GM12891 (cell line): ENCODE measurements at regions not wholly inside any gene's neighbourhood (a gene's known extent, or its start where the extent isn't known, plus 50 kb on each side); places are given as distances from the start of the nearest gene placed in this dataset.

Experiments
- DNase-seq: peaks from one replicate; pipeline ENCODE4 v3.0.0; 2011; ENCODE audit warnings: low spot score; ENCODE audit not compliant: insufficient read length
- FAIRE-seq: peaks from 2 replicates; lab custom pipeline; 2011; peaks lifted over from hg19 to GRCh38; lab: Jason Lieb, UNC
- PAX5 ChIP-seq: IDR thresholded peaks from 2 replicates; pipeline ENCODE4 v1.6.1; 2011; ENCODE audit warnings: low read length, moderate library complexity, mild to moderate bottlenecking; ENCODE audit not compliant: insufficient read depth, severe bottlenecking
- POLR2A ChIP-seq: IDR thresholded peaks from 2 replicates; pipeline ENCODE4 v1.6.1; 2011; ENCODE audit warnings: low read depth, low read length, control low read depth
- POLR2AphosphoS5 ChIP-seq: IDR thresholded peaks from 2 replicates; pipeline ENCODE4 v1.6.1; 2011; ENCODE audit warnings: low read depth, low read length, control low read depth
- POU2F2 ChIP-seq: IDR thresholded peaks from 2 replicates; pipeline ENCODE4 v1.6.1; 2011; ENCODE audit warnings: low read depth, mild to moderate bottlenecking, control low read depth, low read length, moderate library complexity
- SPI1 ChIP-seq: IDR thresholded peaks from 2 replicates; pipeline ENCODE4 v1.6.1; 2011; ENCODE audit warnings: low read depth, low read length, control low read depth
- TAF1 ChIP-seq: IDR thresholded peaks from 2 replicates; pipeline ENCODE4 v1.6.1; 2011; ENCODE audit warnings: low read depth, low read length, control low read depth

- FAIRE-seq (no peak), DNase-seq (no peak)
- no peak for TF ChIP-seq POLR2AphosphoS5
- TF ChIP-seq SPI1 = no peak
- no peak for TF ChIP-seq TAF1
- no peak for TF ChIP-seq POLR2A
- no peak for TF ChIP-seq PAX5
- no peak for TF ChIP-seq POU2F2
These were observed 172.0 kb upstream of the CMC1 start for GRCh38 chr3:28069438-28069837.

GRCh38 chr3:28076246-28076645 is 165.2 kb upstream of the CMC1 start:
- DNase-seq = no peak
- FAIRE-seq = no peak
- TF ChIP-seq POU2F2 (no peak), SPI1 (no peak), POLR2AphosphoS5 (no peak), PAX5 (no peak), TAF1 (no peak), POLR2A (no peak)

- TF ChIP-seq POLR2AphosphoS5 = no peak
- TF ChIP-seq POLR2A = no peak
- no peak for TF ChIP-seq POU2F2
- no peak for TF ChIP-seq PAX5
- DNase-seq (no peak), FAIRE-seq (no peak)
These were observed 163.8 kb upstream of the CMC1 start for GRCh38 chr3:28077572-28077971.

GRCh38 chr3:28078536-28078935 is 162.9 kb upstream of the CMC1 start:
- no peak for FAIRE-seq
- no peak for DNase-seq
- TF ChIP-seq SPI1 = no peak
- no peak for TF ChIP-seq PAX5

- DNase-seq = no peak
- no peak for TF ChIP-seq POU2F2
- TF ChIP-seq POLR2A = no peak
- TF ChIP-seq PAX5 = no peak
- TF ChIP-seq TAF1 = no peak
- no peak for TF ChIP-seq SPI1
- FAIRE-seq = no peak
These were observed 160.7 kb upstream of the CMC1 start for GRCh38 chr3:28080716-28081115.

GRCh38 chr3:28081533-28081947 is 159.9 kb upstream of the CMC1 start:
- FAIRE-seq = no peak
- no peak for DNase-seq
- TF ChIP-seq POLR2AphosphoS5 (no peak), SPI1 (no peak), TAF1 (no peak), POLR2A (no peak), POU2F2 (no peak), PAX5 (no peak)

GRCh38 chr3:28087591-28087990 is 153.8 kb upstream of the CMC1 start:
- TF ChIP-seq PAX5 = no peak
- no peak for TF ChIP-seq SPI1
- TF ChIP-seq TAF1 = no peak
- no peak for TF ChIP-seq POLR2A
- TF ChIP-seq POU2F2 = no peak
- TF ChIP-seq POLR2AphosphoS5 = no peak
- DNase-seq (no peak), FAIRE-seq (no peak)

- TF ChIP-seq PAX5 (no peak), POU2F2 (no peak), POLR2AphosphoS5 (no peak), TAF1 (no peak), SPI1 (no peak), POLR2A (no peak)
- no peak for FAIRE-seq
- no peak for DNase-seq
These were observed 152.4 kb upstream of the CMC1 start for GRCh38 chr3:28088811-28089526.

- TF ChIP-seq POLR2A (no peak), PAX5 (no peak), POLR2AphosphoS5 (no peak), TAF1 (no peak), SPI1 (no peak), POU2F2 (no peak)
- FAIRE-seq (no peak), DNase-seq (no peak)
These were observed 151.9 kb upstream of the CMC1 start for GRCh38 chr3:28089527-28089897.

GRCh38 chr3:28099296-28099695 is 142.1 kb upstream of the CMC1 start:
- TF ChIP-seq POLR2A = no peak
- TF ChIP-seq PAX5 = no peak
- TF ChIP-seq SPI1 = no peak
- TF ChIP-seq TAF1 = no peak
- TF ChIP-seq POU2F2 = no peak
- TF ChIP-seq POLR2AphosphoS5 = no peak
- FAIRE-seq = no peak
- DNase-seq = no peak

- TF ChIP-seq SPI1 (no peak), PAX5 (no peak), POLR2AphosphoS5 (no peak), POLR2A (no peak), POU2F2 (no peak), TAF1 (no peak)
- DNase-seq (no peak), FAIRE-seq (no peak)
These were observed 139.7 kb upstream of the CMC1 start for GRCh38 chr3:28101705-28102104.
